Progenitor cell of endocrine pancreas (in vitro differentiated cells): ENCODE measurements at regions not wholly inside any gene's neighbourhood (a gene's known extent, or its start where the extent isn't known, plus 50 kb on each side); places are given as distances from the start of the nearest gene placed in this dataset.

Experiments used
- DNase-seq: peaks from one replicate; pipeline ENCODE4 v3.0.0; 2021; ENCODE audit warnings: low spot score; ENCODE audit not compliant: unreplicated experiment
- H3K27ac Mint-ChIP-seq: 2 replicates; pipeline ENCODE4 v1.8.0; 2021; ENCODE audit warnings: mild to moderate bottlenecking, moderate library complexity, mixed read lengths
- H3K27me3 Mint-ChIP-seq: 2 replicates; pipeline ENCODE4 v1.8.0; 2021; ENCODE audit warnings: mixed read lengths
- H3K36me3 Mint-ChIP-seq: 2 replicates; pipeline ENCODE4 v1.8.0; 2022; ENCODE audit warnings: mixed read lengths; ENCODE audit not compliant: insufficient read depth
- H3K4me1 Mint-ChIP-seq: 2 replicates; pipeline ENCODE4 v1.8.0; 2021; ENCODE audit warnings: low read depth, mixed read lengths
- H3K4me3 Mint-ChIP-seq: 2 replicates; pipeline ENCODE4 v1.8.0; 2021; ENCODE audit warnings: low read depth, mild to moderate bottlenecking, moderate library complexity, mixed read lengths
- H3K9me3 Mint-ChIP-seq: 2 replicates; pipeline ENCODE4 v1.8.0; 2021; ENCODE audit warnings: low read depth, mixed read lengths
- CTCF ChIP-seq: fragments of 200-600 bp; sonication (generic); IDR thresholded peaks from one replicate; pipeline ENCODE4 v1.5.0; 2021; ENCODE audit warnings: antibody characterized with exemption, mild to moderate bottlenecking; ENCODE audit not compliant: unreplicated experiment

DNA sequence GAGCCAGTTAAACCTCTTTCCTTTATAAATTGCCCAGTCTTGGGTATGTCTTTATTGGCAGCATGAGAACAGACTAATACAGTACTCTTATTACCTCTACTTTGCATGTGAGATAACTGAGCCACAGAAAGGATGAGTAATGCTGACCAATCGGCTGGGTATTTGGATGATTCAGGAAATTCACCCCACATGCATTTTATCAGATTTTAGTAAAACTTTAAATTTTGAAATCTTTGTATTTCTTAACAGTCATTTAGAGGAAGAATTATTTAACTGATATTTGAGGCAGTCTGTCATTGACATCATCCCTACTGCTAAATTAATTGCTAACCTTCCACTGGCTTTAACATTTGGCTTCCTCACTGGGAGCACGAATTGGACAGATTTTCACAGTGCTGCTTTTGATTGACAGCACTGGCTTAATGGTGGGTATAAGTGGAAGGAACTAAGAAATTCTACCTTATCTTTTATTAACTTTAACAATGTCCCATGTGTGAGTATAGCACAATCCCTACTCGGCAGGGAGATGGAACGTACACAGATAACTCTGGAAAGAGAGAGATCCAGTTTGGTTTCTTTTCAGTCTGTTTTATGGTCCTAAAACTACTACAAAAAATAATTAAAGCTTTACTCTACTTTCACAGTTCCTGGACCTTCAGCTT, 261.0 kb downstream of the DACT1 start:
- peaks cover 5% of the 10 kb centered on the region for H3K9me3 Mint-ChIP-seq
- no peaks in the 10 kb centered on the region for H3K4me1 Mint-ChIP-seq
- DNase-seq: no peak
- H3K27me3 Mint-ChIP-seq: peaks cover 3% of the 10 kb centered on the region
- H3K27ac Mint-ChIP-seq: no peak overlapping the region
- TF ChIP-seq CTCF: no peak
- no peaks in the 10 kb centered on the region for H3K36me3 Mint-ChIP-seq
- H3K4me3 Mint-ChIP-seq: no peak overlapping the region

DNA sequence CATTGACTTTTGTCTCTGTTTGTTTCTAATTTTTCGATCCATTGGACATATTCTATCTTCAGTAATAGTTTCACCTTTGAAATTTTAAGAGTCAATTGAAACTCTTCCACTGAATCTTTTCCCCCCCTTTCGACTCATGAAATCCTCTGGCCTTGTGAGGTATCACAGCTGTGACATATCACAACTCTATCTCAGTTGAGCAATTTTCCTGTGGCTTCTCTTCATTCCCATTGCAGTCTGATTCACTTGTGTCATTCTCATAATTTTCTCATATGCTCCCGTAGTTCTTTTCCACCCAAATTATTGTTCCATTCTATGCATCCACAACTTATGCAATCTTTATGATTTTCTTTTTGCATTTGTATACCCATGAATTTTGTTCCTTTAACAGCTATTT, 261.6 kb downstream of the DACT1 start:
- no peak overlapping the region for H3K27ac Mint-ChIP-seq
- H3K27me3 Mint-ChIP-seq: peaks cover 3% of the 10 kb centered on the region
- peaks cover under 1% of the 10 kb centered on the region for H3K4me1 Mint-ChIP-seq
- no peak for DNase-seq
- peaks cover 5% of the 10 kb centered on the region for H3K9me3 Mint-ChIP-seq
- TF ChIP-seq CTCF: no peak
- H3K36me3 Mint-ChIP-seq: no peaks in the 10 kb centered on the region
- H3K4me3 Mint-ChIP-seq: no peak overlapping the region

- H3K27ac Mint-ChIP-seq: no peak overlapping the region
- H3K9me3 Mint-ChIP-seq: peaks cover 5% of the 10 kb centered on the region
- no peak for DNase-seq
- no peaks in the 10 kb centered on the region for H3K27me3 Mint-ChIP-seq
- no peaks in the 10 kb centered on the region for H3K36me3 Mint-ChIP-seq
- H3K4me3 Mint-ChIP-seq: no peak overlapping the region
- TF ChIP-seq CTCF: no peak
- peaks cover 5% of the 10 kb centered on the region for H3K4me1 Mint-ChIP-seq
Measured at GRCh38 chr14:58901826-58902225, 264.1 kb downstream of the DACT1 start.

DNA sequence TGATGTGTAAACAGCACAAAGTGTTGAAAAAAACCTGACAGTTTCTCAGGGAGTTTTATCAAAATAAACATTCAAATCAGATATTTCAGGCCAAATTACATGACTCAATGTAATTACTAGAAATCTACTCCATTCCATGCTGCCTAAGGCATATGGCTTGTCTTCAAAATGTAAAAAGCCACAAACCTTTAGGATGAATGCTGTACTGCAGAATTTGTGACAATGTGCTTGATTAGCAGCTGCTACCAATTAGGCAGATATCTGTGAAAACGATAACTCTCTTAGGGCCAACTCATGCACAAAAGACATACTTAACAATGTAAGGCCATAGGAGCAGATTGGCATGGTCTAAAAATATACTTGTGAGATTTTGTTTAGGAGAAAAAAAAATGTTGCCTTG, 267.0 kb downstream of the DACT1 start:
- TF ChIP-seq CTCF: no peak
- Mint-ChIP-seq H3K36me3 (no peaks in the 10 kb centered on the region), H3K4me3 (no peak overlapping the region), H3K9me3 (peaks cover 5% of the 10 kb centered on the region), H3K4me1 (peaks cover 5% of the 10 kb centered on the region), H3K27ac (no peak overlapping the region), H3K27me3 (no peaks in the 10 kb centered on the region)
- DNase-seq: no peak

GRCh38 chr14:58907803-58908202, 270.0 kb downstream of the DACT1 start:
- H3K4me1 Mint-ChIP-seq: peaks cover 5% of the 10 kb centered on the region
- H3K27me3 Mint-ChIP-seq: no peaks in the 10 kb centered on the region
- no peak overlapping the region for H3K27ac Mint-ChIP-seq
- H3K9me3 Mint-ChIP-seq: peaks cover 5% of the 10 kb centered on the region
- no peak for DNase-seq
- no peaks in the 10 kb centered on the region for H3K36me3 Mint-ChIP-seq
- no peak for TF ChIP-seq CTCF
- no peak overlapping the region for H3K4me3 Mint-ChIP-seq
